Liver (tissue), 3 donors: ENCODE measurements at regions not wholly inside any gene's neighbourhood (a gene's known extent, or its start where the extent isn't known, plus 50 kb on each side); places are given as distances from the start of the nearest gene placed in this dataset.

Source experiments
- EGR1 ChIP-seq, 2 donors: IDR thresholded peaks; 2 replicates each; pipeline ENCODE4 v1.6.1; 2016 to 2018; ENCODE audit warnings: antibody characterized with exemption in 2 of 2, low read depth in 2 of 2
- FOXA1 ChIP-seq: IDR thresholded peaks from 2 replicates; pipeline ENCODE4 v1.6.1; 2016; ENCODE audit warnings: antibody characterized with exemption
- RAD21 ChIP-seq, 2 donors: IDR thresholded peaks; 2 replicates each; pipeline ENCODE4 v1.6.1; 2016; ENCODE audit warnings: antibody characterized with exemption in 2 of 2, mild to moderate bottlenecking in 2 of 2
- SP1 ChIP-seq: IDR thresholded peaks from 2 replicates; pipeline ENCODE4 v1.6.1; 2018; ENCODE audit warnings: antibody characterized with exemption, mild to moderate bottlenecking
- YY1 ChIP-seq: IDR thresholded peaks from 2 replicates; pipeline ENCODE4 v1.6.1; 2016; ENCODE audit warnings: antibody characterized with exemption, mild to moderate bottlenecking
- TF ChIP-seq, protein P1 (sequence below): fragments of 150-350 bp; IDR thresholded peaks from 2 replicates; pipeline ENCODE4 v1.5.1; 2017; ENCODE audit warnings: improper control_type of control experiment, low read depth, low read length; ENCODE audit not compliant: missing input control
- TF ChIP-seq, protein P2 (sequence below): IDR thresholded peaks from 2 replicates; pipeline ENCODE4 v1.6.1; 2016; ENCODE audit warnings: antibody characterized with exemption
- TF ChIP-seq, protein P3 (sequence below): IDR thresholded peaks from 2 replicates; pipeline ENCODE4 v1.6.1; 2016; ENCODE audit warnings: antibody characterized with exemption, mild to moderate bottlenecking
- TF ChIP-seq, protein P4 (sequence below): IDR thresholded peaks from 2 replicates; pipeline ENCODE4 v1.6.1; 2016; ENCODE audit warnings: antibody characterized with exemption
- donor health status: healthy.
- donor health status: healthy.

DNA sequence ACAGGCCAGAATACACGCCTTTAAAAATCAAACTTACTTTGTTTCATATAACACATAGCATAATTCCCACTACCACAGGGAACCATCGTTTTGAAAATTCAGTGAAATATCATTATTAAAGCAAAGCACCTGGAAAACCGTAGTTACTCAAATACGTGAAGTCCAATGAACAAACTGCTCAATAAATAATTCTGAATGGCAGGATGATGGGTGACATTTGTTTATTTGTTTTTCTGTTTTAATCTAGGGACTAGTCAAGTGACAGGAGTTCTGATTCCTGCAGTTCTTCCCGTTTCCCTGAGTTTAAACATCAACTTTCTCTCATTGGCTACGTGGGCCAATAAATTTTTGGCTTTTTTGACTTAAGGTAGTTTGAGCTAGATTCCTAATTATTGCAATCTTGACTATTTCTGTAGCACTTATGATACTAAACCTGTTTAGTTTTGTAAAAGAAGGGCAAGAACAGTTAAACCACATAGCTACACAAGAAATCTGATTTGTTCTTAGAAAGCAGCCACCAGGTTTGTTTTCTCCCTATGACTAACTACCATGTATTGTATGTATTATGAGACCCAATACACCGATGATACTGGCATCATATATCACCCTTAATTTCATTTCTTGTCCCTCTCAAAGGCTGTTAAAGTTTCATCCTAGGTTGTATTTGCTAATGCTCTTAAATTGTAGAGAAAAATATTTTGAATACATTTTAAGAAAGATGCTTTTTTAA is 411.2 kb downstream of the SHQ1 start:
- TF ChIP-seq YY1 (no peak), FOXA1 (no peak), EGR1 (IDR thresholded peaks at IDR 0.05; ENCODE audit: low read depth in 2 of 2) (no peak), SP1 (no peak), RAD21 (IDR thresholded peaks at IDR 0.05) (no peak)
- TF ChIP-seq, protein P1, sequence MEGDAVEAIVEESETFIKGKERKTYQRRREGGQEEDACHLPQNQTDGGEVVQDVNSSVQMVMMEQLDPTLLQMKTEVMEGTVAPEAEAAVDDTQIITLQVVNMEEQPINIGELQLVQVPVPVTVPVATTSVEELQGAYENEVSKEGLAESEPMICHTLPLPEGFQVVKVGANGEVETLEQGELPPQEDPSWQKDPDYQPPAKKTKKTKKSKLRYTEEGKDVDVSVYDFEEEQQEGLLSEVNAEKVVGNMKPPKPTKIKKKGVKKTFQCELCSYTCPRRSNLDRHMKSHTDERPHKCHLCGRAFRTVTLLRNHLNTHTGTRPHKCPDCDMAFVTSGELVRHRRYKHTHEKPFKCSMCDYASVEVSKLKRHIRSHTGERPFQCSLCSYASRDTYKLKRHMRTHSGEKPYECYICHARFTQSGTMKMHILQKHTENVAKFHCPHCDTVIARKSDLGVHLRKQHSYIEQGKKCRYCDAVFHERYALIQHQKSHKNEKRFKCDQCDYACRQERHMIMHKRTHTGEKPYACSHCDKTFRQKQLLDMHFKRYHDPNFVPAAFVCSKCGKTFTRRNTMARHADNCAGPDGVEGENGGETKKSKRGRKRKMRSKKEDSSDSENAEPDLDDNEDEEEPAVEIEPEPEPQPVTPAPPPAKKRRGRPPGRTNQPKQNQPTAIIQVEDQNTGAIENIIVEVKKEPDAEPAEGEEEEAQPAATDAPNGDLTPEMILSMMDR, result no peak
- TF ChIP-seq, protein P2, sequence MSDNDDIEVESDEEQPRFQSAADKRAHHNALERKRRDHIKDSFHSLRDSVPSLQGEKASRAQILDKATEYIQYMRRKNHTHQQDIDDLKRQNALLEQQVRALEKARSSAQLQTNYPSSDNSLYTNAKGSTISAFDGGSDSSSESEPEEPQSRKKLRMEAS, result no peak
- TF ChIP-seq, protein P3, sequence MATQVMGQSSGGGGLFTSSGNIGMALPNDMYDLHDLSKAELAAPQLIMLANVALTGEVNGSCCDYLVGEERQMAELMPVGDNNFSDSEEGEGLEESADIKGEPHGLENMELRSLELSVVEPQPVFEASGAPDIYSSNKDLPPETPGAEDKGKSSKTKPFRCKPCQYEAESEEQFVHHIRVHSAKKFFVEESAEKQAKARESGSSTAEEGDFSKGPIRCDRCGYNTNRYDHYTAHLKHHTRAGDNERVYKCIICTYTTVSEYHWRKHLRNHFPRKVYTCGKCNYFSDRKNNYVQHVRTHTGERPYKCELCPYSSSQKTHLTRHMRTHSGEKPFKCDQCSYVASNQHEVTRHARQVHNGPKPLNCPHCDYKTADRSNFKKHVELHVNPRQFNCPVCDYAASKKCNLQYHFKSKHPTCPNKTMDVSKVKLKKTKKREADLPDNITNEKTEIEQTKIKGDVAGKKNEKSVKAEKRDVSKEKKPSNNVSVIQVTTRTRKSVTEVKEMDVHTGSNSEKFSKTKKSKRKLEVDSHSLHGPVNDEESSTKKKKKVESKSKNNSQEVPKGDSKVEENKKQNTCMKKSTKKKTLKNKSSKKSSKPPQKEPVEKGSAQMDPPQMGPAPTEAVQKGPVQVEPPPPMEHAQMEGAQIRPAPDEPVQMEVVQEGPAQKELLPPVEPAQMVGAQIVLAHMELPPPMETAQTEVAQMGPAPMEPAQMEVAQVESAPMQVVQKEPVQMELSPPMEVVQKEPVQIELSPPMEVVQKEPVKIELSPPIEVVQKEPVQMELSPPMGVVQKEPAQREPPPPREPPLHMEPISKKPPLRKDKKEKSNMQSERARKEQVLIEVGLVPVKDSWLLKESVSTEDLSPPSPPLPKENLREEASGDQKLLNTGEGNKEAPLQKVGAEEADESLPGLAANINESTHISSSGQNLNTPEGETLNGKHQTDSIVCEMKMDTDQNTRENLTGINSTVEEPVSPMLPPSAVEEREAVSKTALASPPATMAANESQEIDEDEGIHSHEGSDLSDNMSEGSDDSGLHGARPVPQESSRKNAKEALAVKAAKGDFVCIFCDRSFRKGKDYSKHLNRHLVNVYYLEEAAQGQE, result no peak
- TF ChIP-seq, protein P4, sequence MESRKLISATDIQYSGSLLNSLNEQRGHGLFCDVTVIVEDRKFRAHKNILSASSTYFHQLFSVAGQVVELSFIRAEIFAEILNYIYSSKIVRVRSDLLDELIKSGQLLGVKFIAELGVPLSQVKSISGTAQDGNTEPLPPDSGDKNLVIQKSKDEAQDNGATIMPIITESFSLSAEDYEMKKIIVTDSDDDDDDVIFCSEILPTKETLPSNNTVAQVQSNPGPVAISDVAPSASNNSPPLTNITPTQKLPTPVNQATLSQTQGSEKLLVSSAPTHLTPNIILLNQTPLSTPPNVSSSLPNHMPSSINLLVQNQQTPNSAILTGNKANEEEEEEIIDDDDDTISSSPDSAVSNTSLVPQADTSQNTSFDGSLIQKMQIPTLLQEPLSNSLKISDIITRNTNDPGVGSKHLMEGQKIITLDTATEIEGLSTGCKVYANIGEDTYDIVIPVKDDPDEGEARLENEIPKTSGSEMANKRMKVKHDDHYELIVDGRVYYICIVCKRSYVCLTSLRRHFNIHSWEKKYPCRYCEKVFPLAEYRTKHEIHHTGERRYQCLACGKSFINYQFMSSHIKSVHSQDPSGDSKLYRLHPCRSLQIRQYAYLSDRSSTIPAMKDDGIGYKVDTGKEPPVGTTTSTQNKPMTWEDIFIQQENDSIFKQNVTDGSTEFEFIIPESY, result no peak
